CD4-positive, CD25-positive, alpha-beta regulatory T cell (primary cell): ENCODE measurements at regions not wholly inside any gene's neighbourhood (a gene's known extent, or its start where the extent isn't known, plus 50 kb on each side); places are given as distances from the start of the nearest gene placed in this dataset.

ENCODE experiments used
- ATAC-seq, 2 donors: fragments of 150-1000 bp; cut with Tn5 transposase; one replicate each; pipeline ENCODE4 v1.10.0; 2021; ENCODE audit warnings: low read depth in 2 of 2, moderate number of reproducible peaks in 2 of 2, moderate library complexity in 1 of 2
- DNase-seq, 3 donors: peaks; one replicate each; pipeline versions ENCODE4 v3.0.0 to v3.0.0-alpha.2; 2012 to 2022; ENCODE audit warnings: mixed read lengths in 1 of 3
- H3K27ac ChIP-seq: one replicate; pipeline ENCODE4 v1.7.0; 2013; ENCODE audit warnings: mild to moderate bottlenecking, low read length; ENCODE audit not compliant: insufficient read depth, poor library complexity, severe bottlenecking
- H3K27me3 ChIP-seq: one replicate; pipeline ENCODE4 v1.7.0; 2013; ENCODE audit warnings: low read length; ENCODE audit not compliant: control insufficient read depth, insufficient read depth
- H3K36me3 ChIP-seq: one replicate; pipeline ENCODE4 v1.7.0; 2013; ENCODE audit warnings: mild to moderate bottlenecking, low read length, moderate library complexity; ENCODE audit not compliant: control insufficient read depth, insufficient read depth
- H3K4me1 ChIP-seq: 2 replicates; pipeline ENCODE4 v1.7.0; 2013; ENCODE audit warnings: mild to moderate bottlenecking, low read length; ENCODE audit not compliant: insufficient read depth, control insufficient read depth, poor library complexity, severe bottlenecking
- H3K4me3 ChIP-seq: one replicate; pipeline ENCODE4 v1.7.0; 2013; ENCODE audit warnings: low read depth, mild to moderate bottlenecking, low read length, moderate library complexity
- H3K9me3 ChIP-seq, 2 experiments: 1 replicate in 1 of 2; 2 replicates in 1 of 2; pipeline ENCODE4 v1.7.0; 2013; ENCODE audit warnings: low read length in 2 of 2, mild to moderate bottlenecking in 1 of 2, moderate library complexity in 1 of 2; ENCODE audit not compliant: control insufficient read depth in 2 of 2
- H3K27ac Mint-ChIP-seq, 3 donors: one replicate each; pipeline ENCODE4 v1.8.0; 2020 to 2022; ENCODE audit warnings: mild to moderate bottlenecking in 3 of 3, mixed read lengths in 3 of 3, moderate library complexity in 2 of 3
- H3K27me3 Mint-ChIP-seq: one replicate; pipeline ENCODE4 v1.8.0; 2022; ENCODE audit warnings: mild to moderate bottlenecking, mixed read lengths
- H3K36me3 Mint-ChIP-seq: one replicate; pipeline ENCODE4 v1.8.0; 2020; ENCODE audit warnings: mixed read lengths
- H3K4me1 Mint-ChIP-seq, 4 donors: one replicate each; pipeline ENCODE4 v1.8.0; 2020 to 2022; ENCODE audit warnings: mixed read lengths in 4 of 4, mild to moderate bottlenecking in 1 of 4
- H3K4me3 Mint-ChIP-seq, 4 donors: one replicate each; pipeline ENCODE4 v1.8.0; 2020 to 2022; ENCODE audit warnings: mild to moderate bottlenecking in 4 of 4, mixed read lengths in 4 of 4, moderate library complexity in 3 of 4
- H3K9me3 Mint-ChIP-seq, 7 donors: one replicate each; pipeline ENCODE4 v1.8.0; 2020 to 2022; ENCODE audit warnings: mixed read lengths in 7 of 7, mild to moderate bottlenecking in 3 of 7, moderate library complexity in 2 of 7

DNA sequence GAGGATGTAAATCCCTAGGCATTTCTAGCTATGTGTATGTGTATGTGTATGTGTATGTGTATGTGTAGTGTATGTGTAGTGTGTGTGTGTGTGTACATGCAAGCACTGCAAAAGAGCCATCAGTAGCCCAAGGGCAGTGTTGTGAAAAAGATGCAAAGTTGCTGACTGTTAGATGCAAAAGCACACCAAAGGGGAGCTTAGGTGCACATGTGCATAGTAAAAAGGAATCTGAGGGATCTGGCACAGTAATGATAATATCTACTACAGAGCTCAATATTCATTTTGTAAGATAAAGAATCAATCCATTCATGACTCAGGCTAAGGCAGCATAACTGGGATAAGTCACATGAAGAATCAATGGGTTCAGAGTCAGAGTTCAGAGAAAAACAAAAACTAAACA lies 80.2 kb downstream of the TMEM47 start:
- H3K27ac Mint-ChIP-seq, result no peak overlapping the region
- DNase-seq, result no peak
- no peak overlapping the region for H3K4me3 Mint-ChIP-seq
- H3K4me3 ChIP-seq, result no peak overlapping the region
- no peaks in the 10 kb centered on the region for H3K27me3 Mint-ChIP-seq
- H3K9me3 Mint-ChIP-seq, result peaks cover 0 to 7% (median 0%) of the 10 kb centered on the region in 7 donors
- no peaks in the 10 kb centered on the region for H3K4me1 ChIP-seq
- H3K4me1 Mint-ChIP-seq, result no peaks in the 10 kb centered on the region
- no peak overlapping the region for H3K27ac ChIP-seq
- H3K36me3 Mint-ChIP-seq, result no peaks in the 10 kb centered on the region
- H3K27me3 ChIP-seq, result no peaks in the 10 kb centered on the region
- no peaks in the 10 kb centered on the region for H3K36me3 ChIP-seq
- H3K9me3 ChIP-seq, result no peaks in the 10 kb centered on the region
- no peak for ATAC-seq

DNA sequence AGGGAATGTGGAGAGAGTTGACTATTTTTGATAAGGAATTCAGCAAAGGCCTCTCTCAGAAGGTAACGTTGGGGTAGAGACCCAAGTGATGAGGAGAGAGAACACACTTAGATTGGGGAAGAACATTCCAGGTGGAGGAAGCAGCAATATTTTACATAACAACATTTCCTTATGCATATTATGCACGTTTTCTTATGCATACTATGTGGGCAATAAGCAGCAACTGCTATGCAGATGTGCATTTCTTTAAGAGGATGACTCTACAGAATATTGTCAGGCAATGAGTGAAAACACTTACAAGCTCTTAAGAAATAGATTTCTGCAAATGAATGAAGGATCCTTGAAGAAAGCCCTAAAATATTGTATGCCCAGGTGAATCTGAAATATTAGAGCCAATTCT lies 91.1 kb downstream of the TMEM47 start:
- Mint-ChIP-seq H3K27ac (no peak overlapping the region), H3K4me1 (no peaks in the 10 kb centered on the region), H3K27me3 (no peaks in the 10 kb centered on the region), H3K9me3 (peaks cover 0 to 5% (median 4%) of the 10 kb centered on the region in 7 donors), H3K36me3 (no peaks in the 10 kb centered on the region), H3K4me3 (no peak overlapping the region)
- DNase-seq, result no peak
- Histone ChIP-seq H3K27me3 (no peaks in the 10 kb centered on the region), H3K36me3 (no peaks in the 10 kb centered on the region), H3K4me1 (no peaks in the 10 kb centered on the region), H3K9me3 (no peaks in the 10 kb centered on the region), H3K4me3 (no peak overlapping the region), H3K27ac (no peak overlapping the region)
- no peak for ATAC-seq

DNA sequence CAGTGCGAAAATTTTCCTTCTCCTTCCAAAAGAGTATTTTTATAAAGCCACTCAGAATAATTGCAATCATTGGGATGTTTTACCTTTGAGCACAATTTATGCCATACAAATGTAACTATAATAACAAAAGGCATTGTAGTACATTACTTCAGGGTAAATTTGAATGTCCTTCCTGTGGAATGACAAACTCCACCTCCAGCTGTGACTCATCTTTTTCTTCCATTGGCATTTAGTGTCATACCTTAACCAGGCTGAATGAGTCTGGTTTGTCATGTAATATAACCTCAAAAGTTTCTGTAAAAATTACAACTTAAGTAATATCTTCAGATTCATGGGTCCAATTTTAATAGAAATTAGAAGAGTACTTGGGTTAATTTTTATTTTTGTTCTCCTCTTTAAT lies 93.3 kb downstream of the TMEM47 start:
- ATAC-seq (no peak), DNase-seq (no peak)
- no peaks in the 10 kb centered on the region for H3K4me1 Mint-ChIP-seq
- no peaks in the 10 kb centered on the region for H3K27me3 Mint-ChIP-seq
- no peaks in the 10 kb centered on the region for H3K36me3 Mint-ChIP-seq
- no peak overlapping the region for H3K27ac Mint-ChIP-seq
- H3K4me3 Mint-ChIP-seq, result no peak overlapping the region
- Histone ChIP-seq H3K27me3 (no peaks in the 10 kb centered on the region), H3K27ac (no peak overlapping the region), H3K9me3 (no peaks in the 10 kb centered on the region), H3K4me1 (no peaks in the 10 kb centered on the region), H3K4me3 (no peak overlapping the region), H3K36me3 (no peaks in the 10 kb centered on the region)
- peaks cover 0 to 4% (median 3%) of the 10 kb centered on the region in 7 donors for H3K9me3 Mint-ChIP-seq

DNA sequence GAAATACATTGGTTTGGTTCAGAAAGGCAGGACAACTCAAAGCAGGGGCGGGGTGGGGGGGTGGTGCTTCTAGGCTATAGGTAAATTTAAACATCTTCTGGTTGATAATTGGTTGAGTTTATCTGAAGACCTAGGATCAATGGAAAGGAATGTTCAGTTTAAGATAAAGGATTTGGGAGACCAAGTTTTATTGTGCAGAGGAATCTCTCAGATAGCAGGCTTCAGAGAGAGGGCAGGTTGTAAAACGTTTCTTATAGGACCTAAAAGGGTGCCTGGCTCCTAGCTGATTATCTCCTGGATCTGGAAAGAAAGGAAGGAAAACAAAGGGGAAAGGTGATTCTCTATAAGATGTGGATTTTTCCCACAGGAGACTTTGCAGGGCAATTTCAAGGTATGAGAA lies 94.0 kb downstream of the TMEM47 start:
- Histone ChIP-seq H3K36me3 (no peaks in the 10 kb centered on the region), H3K27me3 (no peaks in the 10 kb centered on the region), H3K4me3 (no peak overlapping the region), H3K27ac (no peak overlapping the region), H3K9me3 (no peaks in the 10 kb centered on the region), H3K4me1 (no peaks in the 10 kb centered on the region)
- DNase-seq (no peak), ATAC-seq (no peak)
- H3K9me3 Mint-ChIP-seq, result peaks cover 0 to 4% (median 1%) of the 10 kb centered on the region in 7 donors
- H3K36me3 Mint-ChIP-seq, result no peaks in the 10 kb centered on the region
- H3K4me3 Mint-ChIP-seq, result no peak overlapping the region
- no peak overlapping the region for H3K27ac Mint-ChIP-seq
- no peaks in the 10 kb centered on the region for H3K27me3 Mint-ChIP-seq
- no peaks in the 10 kb centered on the region for H3K4me1 Mint-ChIP-seq

DNA sequence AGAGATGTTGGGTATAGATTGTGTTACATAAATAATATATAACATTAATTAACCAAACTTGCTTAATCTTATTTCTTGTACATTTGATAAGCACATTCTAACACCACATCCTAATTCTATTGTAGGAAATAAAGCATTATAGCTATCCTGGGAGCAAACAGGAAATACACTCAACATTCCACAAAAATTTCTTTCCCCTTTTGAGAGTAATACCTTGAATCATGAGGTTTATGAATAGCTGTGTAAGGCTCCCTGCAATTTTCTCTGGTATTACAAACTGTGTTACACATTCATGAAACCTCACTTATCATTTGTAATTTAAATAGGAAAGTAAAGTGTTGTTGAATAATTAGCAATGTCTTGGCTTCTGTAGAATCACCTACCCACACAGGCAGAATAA lies 95.1 kb downstream of the TMEM47 start:
- H3K9me3 ChIP-seq, result no peaks in the 10 kb centered on the region
- H3K27me3 ChIP-seq, result no peaks in the 10 kb centered on the region
- Mint-ChIP-seq H3K36me3 (no peaks in the 10 kb centered on the region), H3K4me1 (no peaks in the 10 kb centered on the region), H3K4me3 (no peak overlapping the region), H3K27me3 (no peaks in the 10 kb centered on the region), H3K9me3 (peaks cover 0 to 6% (median 0%) of the 10 kb centered on the region in 7 donors), H3K27ac (no peak overlapping the region)
- ATAC-seq, result no peak
- no peaks in the 10 kb centered on the region for H3K4me1 ChIP-seq
- H3K27ac ChIP-seq, result no peak overlapping the region
- H3K4me3 ChIP-seq, result no peak overlapping the region
- H3K36me3 ChIP-seq, result no peaks in the 10 kb centered on the region
- DNase-seq, result no peak

DNA sequence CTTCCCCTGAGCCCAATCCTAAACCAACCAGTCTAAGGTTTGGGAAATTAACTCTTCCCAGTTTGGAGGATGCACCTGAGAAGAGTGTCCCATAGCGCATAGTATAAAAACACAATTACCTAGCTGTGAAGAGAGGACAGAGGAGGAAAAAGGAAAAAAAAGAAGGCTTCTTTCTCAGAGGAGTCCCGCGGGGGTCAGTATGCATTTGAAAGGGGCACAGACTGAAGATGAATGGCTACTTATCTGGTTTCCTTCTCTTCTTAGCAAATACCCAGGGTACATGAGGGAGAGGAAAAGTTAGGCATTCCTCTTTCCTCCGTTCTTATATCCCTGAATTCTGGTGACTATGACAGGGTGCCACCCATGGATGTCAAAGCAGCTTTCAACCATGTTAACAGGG lies 96.9 kb downstream of the TMEM47 start:
- no peaks in the 10 kb centered on the region for H3K36me3 ChIP-seq
- Mint-ChIP-seq H3K9me3 (peaks cover 0 to 10% (median 0%) of the 10 kb centered on the region in 7 donors), H3K27ac (no peak overlapping the region), H3K27me3 (no peaks in the 10 kb centered on the region), H3K36me3 (no peaks in the 10 kb centered on the region), H3K4me3 (no peak overlapping the region), H3K4me1 (no peaks in the 10 kb centered on the region)
- H3K27me3 ChIP-seq, result no peaks in the 10 kb centered on the region
- ATAC-seq (no peak), DNase-seq (no peak)
- no peaks in the 10 kb centered on the region for H3K4me1 ChIP-seq
- H3K4me3 ChIP-seq, result no peak overlapping the region
- no peaks in the 10 kb centered on the region for H3K9me3 ChIP-seq
- no peak overlapping the region for H3K27ac ChIP-seq

DNA sequence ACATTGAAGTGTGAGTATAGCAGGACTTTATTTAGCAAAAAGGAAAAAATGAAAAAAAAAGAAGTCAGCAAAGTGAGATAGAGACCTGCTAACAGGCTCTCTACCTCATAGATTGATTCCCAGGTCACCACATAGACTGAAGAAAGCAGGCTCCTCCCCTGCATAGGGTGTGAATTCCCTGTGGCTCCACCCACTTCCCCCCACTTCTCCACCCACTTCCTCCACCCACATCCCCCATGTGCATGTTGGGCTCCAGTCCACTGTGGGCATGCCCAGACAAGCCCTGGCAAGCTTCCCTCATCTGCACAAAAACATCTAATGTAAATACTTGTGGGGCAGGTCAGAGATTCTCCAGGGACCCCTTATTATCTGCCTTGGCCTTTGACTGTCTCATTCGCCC lies 97.8 kb downstream of the TMEM47 start:
- Mint-ChIP-seq H3K4me1 (no peaks in the 10 kb centered on the region), H3K9me3 (peaks cover 0 to 10% (median 0%) of the 10 kb centered on the region in 7 donors), H3K27ac (no peak overlapping the region), H3K4me3 (no peak overlapping the region), H3K27me3 (no peaks in the 10 kb centered on the region), H3K36me3 (no peaks in the 10 kb centered on the region)
- Histone ChIP-seq H3K36me3 (no peaks in the 10 kb centered on the region), H3K4me3 (no peak overlapping the region), H3K4me1 (no peaks in the 10 kb centered on the region), H3K27me3 (no peaks in the 10 kb centered on the region), H3K27ac (no peak overlapping the region), H3K9me3 (no peaks in the 10 kb centered on the region)
- DNase-seq (peak in 1 of 3 donors; percentile 58), ATAC-seq (no peak)

DNA sequence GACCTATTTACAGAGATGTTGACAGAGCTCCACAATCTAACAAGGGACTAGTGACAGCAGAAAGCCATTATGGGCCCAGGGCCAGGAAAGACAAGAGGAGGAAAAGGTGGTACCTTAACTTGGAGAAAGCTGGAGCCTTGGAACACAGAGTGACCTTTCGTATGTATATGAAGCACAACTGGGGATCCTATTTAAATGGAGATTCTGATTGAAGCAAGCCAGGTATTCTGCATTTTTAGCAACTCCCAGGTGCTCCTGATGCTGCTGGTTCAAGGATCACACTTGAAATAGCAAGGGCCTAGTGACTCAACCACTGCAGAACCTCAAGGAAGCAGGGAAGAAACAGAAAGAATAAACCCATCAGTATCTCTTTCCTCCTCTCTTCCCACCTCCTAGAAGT lies 99.4 kb downstream of the TMEM47 start:
- Histone ChIP-seq H3K9me3 (no peaks in the 10 kb centered on the region), H3K4me3 (no peak overlapping the region), H3K27me3 (no peaks in the 10 kb centered on the region), H3K27ac (no peak overlapping the region), H3K36me3 (no peaks in the 10 kb centered on the region), H3K4me1 (no peaks in the 10 kb centered on the region)
- no peak for ATAC-seq
- Mint-ChIP-seq H3K4me3 (no peak overlapping the region), H3K9me3 (peaks cover 0 to 8% (median 0%) of the 10 kb centered on the region in 7 donors), H3K4me1 (no peaks in the 10 kb centered on the region), H3K27ac (no peak overlapping the region), H3K36me3 (no peaks in the 10 kb centered on the region), H3K27me3 (no peaks in the 10 kb centered on the region)
- no peak for DNase-seq
